HepG2 (cell line): ENCODE measurements at regions not wholly inside any gene's neighbourhood (a gene's known extent, or its start where the extent isn't known, plus 50 kb on each side); places are given as distances from the start of the nearest gene placed in this dataset.
A peak's percentile ranks its signal among the peaks of the same experiment; 100 is the strongest.

ENCODE experiments used
- ARHGAP35 ChIP-seq: sonication (generic); formaldehyde crosslinking; IDR thresholded peaks from 2 replicates; pipeline ENCODE4 v1.9.0; 2022; ENCODE audit warnings: mild to moderate bottlenecking, inconsistent platforms, moderate library complexity, missing genetic modification reagents, borderline replicate concordance
- ATF5 ChIP-seq: sonication (generic); formaldehyde crosslinking; IDR thresholded peaks from 2 replicates; pipeline ENCODE4 v1.4.0; 2020; ENCODE audit warnings: mild to moderate bottlenecking, low read depth, missing genetic modification reagents
- IRF1 ChIP-seq: sonication (generic); formaldehyde crosslinking; IDR thresholded peaks from 2 replicates; pipeline ENCODE4 v1.4.0; 2020; ENCODE audit warnings: low read depth, mild to moderate bottlenecking, missing genetic modification reagents
- KLF15 ChIP-seq: sonication (generic); formaldehyde crosslinking; IDR thresholded peaks from 2 replicates; pipeline ENCODE4 v1.8.1; 2023; ENCODE audit warnings: borderline replicate concordance, mild to moderate bottlenecking, inconsistent platforms, missing genetic modification reagents, mixed read lengths
- NFAT5 ChIP-seq: sonication (generic); formaldehyde crosslinking; IDR thresholded peaks from 2 replicates; pipeline ENCODE4 v1.4.0; 2020; ENCODE audit warnings: missing genetic modification reagents
- SMAD3 ChIP-seq: sonication (generic); formaldehyde crosslinking; IDR thresholded peaks from 2 replicates; pipeline ENCODE4 v1.4.0; 2020; ENCODE audit warnings: missing genetic modification reagents
- THAP11 ChIP-seq: IDR thresholded peaks from 2 replicates; pipeline ENCODE4 v1.6.1; 2016; ENCODE audit warnings: missing biosample characterization, missing genetic modification reagents
- ZHX2 ChIP-seq, 2 experiments: sonication (generic) in 1 of 2; formaldehyde crosslinking in 1 of 2; IDR thresholded peaks; 2 replicates each; pipeline versions ENCODE4 v1.6.1 to v1.9.0; 2014 to 2022; ENCODE audit warnings: antibody characterized with exemption in 1 of 2, borderline replicate concordance in 1 of 2, inconsistent platforms in 1 of 2, low read depth in 1 of 2, missing genetic modification reagents in 1 of 2
- ZNF556 ChIP-seq: sonication (generic); formaldehyde crosslinking; IDR thresholded peaks from 2 replicates; pipeline ENCODE4 v1.4.0; 2020; ENCODE audit warnings: mild to moderate bottlenecking, missing genetic modification reagents, borderline replicate concordance
- ZNF800 ChIP-seq: sonication (generic); formaldehyde crosslinking; IDR thresholded peaks from 2 replicates; pipeline ENCODE4 v1.4.0; 2020; ENCODE audit warnings: missing genetic modification reagents

GRCh38 chr20:50292591-50293283 lies 102.1 kb downstream of the CEBPB start (continued):
- TF ChIP-seq ZHX2 (IDR thresholded peaks at IDR 0.05; ENCODE audit: low read depth), result peak; percentile 74; the same call in 1 of the 2 replicates
- peak; percentile 88; the same call in 1 of the 2 replicates for TF ChIP-seq ZHX2 (CRISPR knock-in tag; IDR thresholded peaks at IDR 0.05; ENCODE audit: borderline replicate concordance)
- TF ChIP-seq SMAD3 (CRISPR knock-in tag), result peak; percentile 100
- TF ChIP-seq THAP11, result peak; percentile 90
- TF ChIP-seq NFAT5 (CRISPR knock-in tag), result peak; percentile 60; the same call in 1 of the 2 replicates
- TF ChIP-seq ARHGAP35, result peak; percentile 81; the same call in 1 of the 2 replicates
- peak; percentile 86 for TF ChIP-seq ZNF800 (CRISPR knock-in tag)
- peak; percentile 97 for TF ChIP-seq ZNF556 (CRISPR knock-in tag)
- TF ChIP-seq KLF15 (CRISPR knock-in tag), result no peak
- TF ChIP-seq ATF5 (CRISPR knock-in tag), result no peak
- peak; percentile 90; the same call in 1 of the 2 replicates for TF ChIP-seq IRF1 (CRISPR knock-in tag)
